ENCODE measurements at regions not wholly inside any gene's neighbourhood (a gene's known extent, or its start where the extent isn't known, plus 50 kb on each side); places are given as distances from the start of the nearest gene placed in this dataset.

- TF ChIP-seq CTCF (conservative IDR thresholded peaks at IDR 0.05; ENCODE audit: low read depth, low read length): no peak
- no peak for TF ChIP-seq MAFK (IDR thresholded peaks at IDR 0.05; ENCODE audit: low read depth, low read length)
- TF ChIP-seq POLR2A (IDR thresholded peaks at IDR 0.05; ENCODE audit: low read depth, low read length): no peak
- TF ChIP-seq ELK1 (IDR thresholded peaks at IDR 0.05; ENCODE audit: borderline replicate concordance, low read depth, low read length): no peak
- no peak for TF ChIP-seq MAZ (IDR thresholded peaks at IDR 0.05; ENCODE audit: borderline replicate concordance, low read depth, low read length)
- no peak for TF ChIP-seq BHLHE40 (IDR thresholded peaks at IDR 0.05; ENCODE audit: low read depth, low read length)
- no peak for TF ChIP-seq RCOR1 (IDR thresholded peaks at IDR 0.05; ENCODE audit: insufficient replicate concordance, low read length)
- no peak for TF ChIP-seq CEBPB (IDR thresholded peaks at IDR 0.05; ENCODE audit: low read depth, low read length)
- no peak for TF ChIP-seq FOS (IDR thresholded peaks at IDR 0.05; ENCODE audit: low read depth, low read length)
- TF ChIP-seq USF2 (IDR thresholded peaks at IDR 0.05; ENCODE audit: low read depth, low read length): no peak
These were observed 120.2 kb downstream of the GXYLT1 start for GRCh38 chr12:42024495-42024830.

Measured in IMR-90 (cell line).